HepG2 (cell line): ENCODE measurements at regions not wholly inside any gene's neighbourhood (a gene's known extent, or its start where the extent isn't known, plus 50 kb on each side); places are given as distances from the start of the nearest gene placed in this dataset.

Experiments
- ATAC-seq: fragments of 200-7000 bp; cut with Tn5 transposase; 3 replicates; pipeline ENCODE4 v1.9.1; 2020; ENCODE audit warnings: mild to moderate bottlenecking, moderate library complexity
- BruUV-seq: library from RNA; stranded (reverse); fragments of 400-500 nt; replicated peaks from 2 replicates; lab custom pipeline; 2021; lab: Mats Ljungman, UMichigan
- CTCF ChIA-PET: fragments of 300-600 bp; formaldehyde crosslinking; extraction: SDS; loops from one replicate; lab custom pipeline; 2021; ENCODE audit warnings: low total read pairs, inconsistent platforms, low intra/inter-chr PET ratio; lab: Yijun Ruan, JAX
- POLR2A ChIA-PET: fragments of 350-600 bp; sonication (Branson Sonifier 250); formaldehyde crosslinking; loops from one replicate; lab custom pipeline; 2020; ENCODE audit warnings: antibody characterized with exemption, inconsistent platforms; lab: Yijun Ruan, JAX
- DNase-seq: peaks from one replicate; pipeline ENCODE4 v3.0.0-alpha.2; 2015; ENCODE audit warnings: low spot score
- FAIRE-seq: peaks from 3 replicates; lab custom pipeline; 2011; peaks lifted over from hg19 to GRCh38; lab: Jason Lieb, UNC
- H2AFZ ChIP-seq: one replicate; pipeline ENCODE4 v1.6.1; 2011; ENCODE audit warnings: low read length, inconsistent platforms
- H3K27ac ChIP-seq: fragments of 300-600 bp; 3 replicates; pipeline ENCODE4 v1.8.0; 2011; ENCODE audit warnings: mixed run types, mild to moderate bottlenecking, mixed read lengths, low read length, inconsistent platforms; ENCODE audit not compliant: insufficient read depth; ENCODE audit errors: extremely low read length
- H3K27me3 ChIP-seq, 2 experiments: fragments of 200-600 bp in 1 of 2; 2 replicates in 1 of 2; 3 replicates in 1 of 2; pipeline versions ENCODE4 v1.6.0 to v1.8.0; 2011; ENCODE audit warnings: low read length in 2 of 2, mild to moderate bottlenecking in 2 of 2, moderate library complexity in 2 of 2, inconsistent platforms in 1 of 2; ENCODE audit not compliant: insufficient read depth in 2 of 2, control insufficient read depth in 1 of 2
- H3K36me3 ChIP-seq, 2 experiments: fragments of 200-600 bp in 1 of 2; replicated peaks in 1 of 2; 2 replicates in 1 of 2; 3 replicates in 1 of 2; pipeline versions ENCODE4 v1.5.1 to v1.8.0; 2011; ENCODE audit warnings: low read length in 2 of 2, inconsistent platforms in 1 of 2; ENCODE audit not compliant: insufficient read depth in 2 of 2, control insufficient read depth in 1 of 2
- H3K4me1 ChIP-seq: 2 replicates; pipeline ENCODE4 v1.5.1; 2012; ENCODE audit warnings: low read length, inconsistent platforms; ENCODE audit not compliant: insufficient read depth
- H3K4me2 ChIP-seq: 2 replicates; pipeline ENCODE4 v1.6.0; 2011; ENCODE audit warnings: low read depth, low read length, inconsistent platforms
- H3K4me3 ChIP-seq, 3 experiments: fragments of 200-600 bp in 1 of 3; sonication (generic), shearing (Covaris generic) in 1 of 3; replicated peaks in 1 of 3; 2 replicates each; pipeline ENCODE4 v1.5.1; 2011 to 2016; ENCODE audit warnings: low read length in 3 of 3, inconsistent platforms in 2 of 3, low read depth in 2 of 3, mild to moderate bottlenecking in 2 of 3, control low read depth in 1 of 3, mixed read lengths in 1 of 3; ENCODE audit not compliant: insufficient read depth in 1 of 3
- H3K79me2 ChIP-seq: one replicate; pipeline ENCODE4 v1.6.1; 2011; ENCODE audit warnings: low read length, inconsistent platforms; ENCODE audit not compliant: insufficient read depth
- H3K9ac ChIP-seq: 2 replicates; pipeline ENCODE4 v1.6.0; 2011; ENCODE audit warnings: mild to moderate bottlenecking, low read depth, low read length, inconsistent platforms; ENCODE audit not compliant: insufficient read depth
- H3K9me3 ChIP-seq: 2 replicates; pipeline ENCODE4 v1.5.1; 2012; ENCODE audit warnings: mild to moderate bottlenecking, low read length
- H4K20me1 ChIP-seq: 2 replicates; pipeline ENCODE4 v1.6.0; 2011; ENCODE audit warnings: inconsistent platforms, mild to moderate bottlenecking, low read length, moderate library complexity; ENCODE audit not compliant: insufficient read depth
- CHCHD3 ChIP-seq: sonication (generic); formaldehyde crosslinking; IDR thresholded peaks from 2 replicates; pipeline ENCODE4 v1.8.0; 2022; ENCODE audit warnings: mild to moderate bottlenecking, missing genetic modification reagents, moderate library complexity
- GZF1 ChIP-seq: sonication (generic); formaldehyde crosslinking; IDR thresholded peaks from 2 replicates; pipeline ENCODE4 v1.5.1; 2020; ENCODE audit warnings: mild to moderate bottlenecking, missing genetic modification reagents
- NKX3-1 ChIP-seq: sonication (generic); formaldehyde crosslinking; IDR thresholded peaks from 2 replicates; pipeline ENCODE4 v1.5.0; 2020; ENCODE audit warnings: missing genetic modification reagents
- STAG1 ChIP-seq: sonication (generic); formaldehyde crosslinking; IDR thresholded peaks from 2 replicates; pipeline ENCODE4 v1.4.0; 2020; ENCODE audit warnings: missing genetic modification reagents
- ZNF720 ChIP-seq: sonication (generic); formaldehyde crosslinking; IDR thresholded peaks from 2 replicates; pipeline ENCODE4 v1.4.0; 2020; ENCODE audit warnings: missing genetic modification reagents
- WGBS: methylation state at CpG from one replicate; pipeline ENCODE4 v1.1.6; 2017; ENCODE audit warnings: low lambda C conversion rate; 5-methylcytosine and 5-hydroxymethylcytosine counted together
- in situ Hi-C: cut with HindIII; loops from 2 replicates; pipeline ENCODE4 v1.10.0; 2017; ENCODE audit warnings: low pct_unique_long_range_greater_than_20kb; ENCODE audit not compliant: extremely low pct_ligation_motif_present
- intact Hi-C: fragments of 100-400 bp; cut with micrococcal nuclease; formaldehyde crosslinking; loops from one replicate; pipeline ENCODE4 v1.10.0; 2022; ENCODE audit not compliant: unreplicated experiment
- TF ChIP-seq, protein P1 (sequence below): sonication (generic); formaldehyde crosslinking; IDR thresholded peaks from 2 replicates; pipeline ENCODE4 v1.4.0; 2020; ENCODE audit warnings: low read depth, missing genetic modification reagents
- TF ChIP-seq, protein P2 (sequence below): sonication (generic); formaldehyde crosslinking; IDR thresholded peaks from 2 replicates; pipeline ENCODE4 v1.5.0; 2020; ENCODE audit warnings: mild to moderate bottlenecking, missing genetic modification reagents, moderate library complexity

DNA sequence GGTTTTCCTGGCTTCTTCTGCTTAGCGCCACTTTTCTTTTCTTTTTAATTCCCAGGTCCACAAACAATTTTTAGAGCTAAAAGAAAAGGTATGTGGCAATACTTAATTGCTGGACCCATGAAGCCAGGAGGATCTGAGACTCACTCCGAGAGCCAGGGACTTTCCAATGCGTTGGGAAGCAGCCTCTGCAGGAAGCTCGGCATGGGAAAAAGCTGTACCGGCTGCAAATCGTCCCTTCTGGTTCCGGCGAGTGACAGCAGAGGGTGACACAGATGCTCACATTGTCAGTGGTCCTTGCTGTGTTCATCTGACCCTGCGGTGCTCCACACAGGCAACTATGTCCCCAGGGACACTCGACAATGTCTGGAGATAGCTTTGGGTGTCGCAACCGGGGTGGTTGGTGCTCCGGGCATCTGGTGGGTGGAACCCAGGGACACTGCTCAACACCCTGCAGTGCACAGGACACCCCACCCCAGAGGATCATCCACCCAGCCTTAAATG is 164.0 kb downstream of the PRKX start (continued):
- TF ChIP-seq NKX3-1 (CRISPR knock-in tag): no peak
- TF ChIP-seq, protein P1, sequence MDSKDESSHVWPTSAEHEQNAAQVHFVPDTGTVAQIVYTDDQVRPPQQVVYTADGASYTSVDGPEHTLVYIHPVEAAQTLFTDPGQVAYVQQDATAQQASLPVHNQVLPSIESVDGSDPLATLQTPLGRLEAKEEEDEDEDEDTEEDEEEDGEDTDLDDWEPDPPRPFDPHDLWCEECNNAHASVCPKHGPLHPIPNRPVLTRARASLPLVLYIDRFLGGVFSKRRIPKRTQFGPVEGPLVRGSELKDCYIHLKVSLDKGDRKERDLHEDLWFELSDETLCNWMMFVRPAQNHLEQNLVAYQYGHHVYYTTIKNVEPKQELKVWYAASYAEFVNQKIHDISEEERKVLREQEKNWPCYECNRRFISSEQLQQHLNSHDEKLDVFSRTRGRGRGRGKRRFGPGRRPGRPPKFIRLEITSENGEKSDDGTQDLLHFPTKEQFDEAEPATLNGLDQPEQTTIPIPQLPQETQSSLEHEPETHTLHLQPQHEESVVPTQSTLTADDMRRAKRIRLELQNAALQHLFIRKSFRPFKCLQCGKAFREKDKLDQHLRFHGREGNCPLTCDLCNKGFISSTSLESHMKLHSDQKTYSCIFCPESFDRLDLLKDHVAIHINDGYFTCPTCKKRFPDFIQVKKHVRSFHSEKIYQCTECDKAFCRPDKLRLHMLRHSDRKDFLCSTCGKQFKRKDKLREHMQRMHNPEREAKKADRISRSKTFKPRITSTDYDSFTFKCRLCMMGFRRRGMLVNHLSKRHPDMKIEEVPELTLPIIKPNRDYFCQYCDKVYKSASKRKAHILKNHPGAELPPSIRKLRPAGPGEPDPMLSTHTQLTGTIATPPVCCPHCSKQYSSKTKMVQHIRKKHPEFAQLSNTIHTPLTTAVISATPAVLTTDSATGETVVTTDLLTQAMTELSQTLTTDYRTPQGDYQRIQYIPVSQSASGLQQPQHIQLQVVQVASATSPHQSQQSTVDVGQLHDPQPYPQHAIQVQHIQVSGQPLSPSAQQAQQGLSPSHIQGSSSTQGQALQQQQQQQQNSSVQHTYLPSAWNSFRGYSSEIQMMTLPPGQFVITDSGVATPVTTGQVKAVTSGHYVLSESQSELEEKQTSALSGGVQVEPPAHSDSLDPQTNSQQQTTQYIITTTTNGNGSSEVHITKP (CRISPR knock-in tag): no peak
- TF ChIP-seq ZNF720: no peak
- TF ChIP-seq GZF1 (CRISPR knock-in tag): no peak
- TF ChIP-seq, all 625 proteins: peak for 0

DNA sequence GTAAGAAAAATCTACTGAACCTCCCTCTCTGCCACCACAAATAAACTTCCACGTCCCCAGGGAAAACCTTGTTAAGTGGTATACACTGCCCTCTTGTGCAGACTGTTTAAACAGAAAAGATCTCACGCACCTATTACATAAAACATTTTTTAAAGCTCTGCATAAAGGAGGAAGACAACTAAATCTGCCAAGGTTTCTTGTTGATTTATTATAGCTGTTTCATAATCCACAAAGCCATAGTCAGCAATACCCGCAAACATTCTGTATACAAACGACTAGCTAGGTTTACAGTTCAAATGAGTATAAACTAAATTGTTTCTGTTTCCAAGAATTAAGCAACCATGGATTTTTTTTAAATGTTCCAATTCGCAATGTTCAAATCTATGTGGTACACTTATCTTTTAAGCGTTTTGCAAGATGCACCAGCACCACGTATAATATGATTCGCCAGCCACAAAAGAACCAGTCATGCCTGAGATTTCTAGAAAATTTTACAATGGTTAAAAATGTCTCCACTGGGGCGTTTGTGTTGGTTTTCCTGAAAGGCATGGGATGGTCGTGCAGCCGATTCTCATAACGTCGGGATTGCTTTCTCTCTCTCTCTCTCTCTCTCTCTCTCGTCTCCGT is 164.6 kb downstream of the PRKX start:
- CTCF ChIA-PET: no interaction called here
- H3K4me2 ChIP-seq: no peak overlapping the region
- intact Hi-C loops: loop anchor here (5.0 kb wide), 1 partner anchor 432 kb away; no protein-coding TSS in a partner anchor

More for the DNA sequence above, 164.6 kb downstream of the PRKX start:
- H3K27ac ChIP-seq: no peak overlapping the region
- WGBS: 28% methylated on average over 15 of the region's 15 CpGs
- no peak overlapping the region for H2AFZ ChIP-seq
- no peaks in the 10 kb centered on the region for H3K79me2 ChIP-seq
- H3K4me3 ChIP-seq: no peak overlapping the region
- no peaks in the 10 kb centered on the region for H3K9me3 ChIP-seq
- H3K4me1 ChIP-seq: no peaks in the 10 kb centered on the region
- no peaks in the 10 kb centered on the region for H3K27me3 ChIP-seq
- DNase-seq (peak; percentile 0), ATAC-seq (no peak), FAIRE-seq (peak; percentile 8)
- H3K9ac ChIP-seq: no peak overlapping the region
- in situ Hi-C loops: no loop called here
- no peaks in the 10 kb centered on the region for H4K20me1 ChIP-seq
- POLR2A ChIA-PET: no interaction called here
- no peaks in the 10 kb centered on the region for H3K36me3 ChIP-seq
- TF ChIP-seq, protein P2, sequence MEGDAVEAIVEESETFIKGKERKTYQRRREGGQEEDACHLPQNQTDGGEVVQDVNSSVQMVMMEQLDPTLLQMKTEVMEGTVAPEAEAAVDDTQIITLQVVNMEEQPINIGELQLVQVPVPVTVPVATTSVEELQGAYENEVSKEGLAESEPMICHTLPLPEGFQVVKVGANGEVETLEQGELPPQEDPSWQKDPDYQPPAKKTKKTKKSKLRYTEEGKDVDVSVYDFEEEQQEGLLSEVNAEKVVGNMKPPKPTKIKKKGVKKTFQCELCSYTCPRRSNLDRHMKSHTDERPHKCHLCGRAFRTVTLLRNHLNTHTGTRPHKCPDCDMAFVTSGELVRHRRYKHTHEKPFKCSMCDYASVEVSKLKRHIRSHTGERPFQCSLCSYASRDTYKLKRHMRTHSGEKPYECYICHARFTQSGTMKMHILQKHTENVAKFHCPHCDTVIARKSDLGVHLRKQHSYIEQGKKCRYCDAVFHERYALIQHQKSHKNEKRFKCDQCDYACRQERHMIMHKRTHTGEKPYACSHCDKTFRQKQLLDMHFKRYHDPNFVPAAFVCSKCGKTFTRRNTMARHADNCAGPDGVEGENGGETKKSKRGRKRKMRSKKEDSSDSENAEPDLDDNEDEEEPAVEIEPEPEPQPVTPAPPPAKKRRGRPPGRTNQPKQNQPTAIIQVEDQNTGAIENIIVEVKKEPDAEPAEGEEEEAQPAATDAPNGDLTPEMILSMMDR (CRISPR knock-in tag): peak; percentile 25; the same call in 1 of the 2 replicates
- TF ChIP-seq CHCHD3 (CRISPR knock-in tag): no peak
- peak; percentile 38 for TF ChIP-seq STAG1 (CRISPR knock-in tag)
- no TSS peak for BruUV-seq
